Colonic mucosa (tissue), 4 donors: ENCODE measurements at regions not wholly inside any gene's neighbourhood (a gene's known extent, or its start where the extent isn't known, plus 50 kb on each side); places are given as distances from the start of the nearest gene placed in this dataset.

Experiments used
- DNase-seq: peaks from one replicate; pipeline ENCODE4 v3.0.0-alpha.2; 2020
- H3K27ac ChIP-seq: fragments of 200-600 bp; one replicate; pipeline ENCODE4 v1.8.0; 2021
- H3K27me3 ChIP-seq: fragments of 200-600 bp; one replicate; pipeline ENCODE4 v1.8.0; 2021
- H3K36me3 ChIP-seq: fragments of 200-600 bp; one replicate; pipeline ENCODE4 v1.8.0; 2021
- H3K4me1 ChIP-seq: fragments of 200-600 bp; one replicate; pipeline ENCODE4 v1.8.0; 2021; ENCODE audit warnings: mild to moderate bottlenecking
- H3K4me3 ChIP-seq: fragments of 200-600 bp; one replicate; pipeline ENCODE4 v1.8.0; 2021
- H3K9ac ChIP-seq, 2 donors: one replicate each; pipeline ENCODE4 v1.7.0; 2013; ENCODE audit warnings: control low read depth in 2 of 2, low read depth in 2 of 2, low read length in 2 of 2
- H3K9me3 ChIP-seq: fragments of 200-600 bp; one replicate; pipeline ENCODE4 v1.8.0; 2021
- intact Hi-C: fragments of 100-400 bp; cut with DNase I; formaldehyde crosslinking; loops from one replicate; pipeline ENCODE4 v1.14.1; 2022
- TF ChIP-seq, protein P1 (sequence below): fragments of 200-600 bp; IDR thresholded peaks from one replicate; pipeline ENCODE4 v1.8.0; 2022; ENCODE audit warnings: antibody characterized with exemption, mild to moderate bottlenecking
- donor health status: healthy.
- donor health status: DM: no; HTN: no; CAD: no.
- donor health status: DM: no; HTN: no; CAD: no.

DNA sequence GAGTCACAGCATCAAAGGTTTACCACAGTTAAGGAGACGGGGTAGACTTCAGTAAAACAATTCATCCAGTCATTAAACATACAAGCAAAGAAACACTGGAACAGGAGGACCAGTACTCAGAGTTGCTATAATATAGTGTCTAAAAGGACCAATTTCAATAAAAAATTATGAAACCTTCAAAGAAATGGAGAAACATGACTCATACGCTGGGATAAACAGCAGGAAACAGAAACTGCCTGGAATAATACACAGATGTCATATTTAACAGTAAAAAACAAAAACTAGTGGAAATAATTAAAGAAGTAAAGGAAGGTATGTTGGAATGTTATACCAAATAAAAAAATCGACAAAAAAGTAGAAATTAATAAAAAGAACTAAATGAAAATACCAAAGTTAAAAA is 1075.9 kb downstream of the NR2F1-AS1 start:
- no peak for DNase-seq
- TF ChIP-seq, protein P1, sequence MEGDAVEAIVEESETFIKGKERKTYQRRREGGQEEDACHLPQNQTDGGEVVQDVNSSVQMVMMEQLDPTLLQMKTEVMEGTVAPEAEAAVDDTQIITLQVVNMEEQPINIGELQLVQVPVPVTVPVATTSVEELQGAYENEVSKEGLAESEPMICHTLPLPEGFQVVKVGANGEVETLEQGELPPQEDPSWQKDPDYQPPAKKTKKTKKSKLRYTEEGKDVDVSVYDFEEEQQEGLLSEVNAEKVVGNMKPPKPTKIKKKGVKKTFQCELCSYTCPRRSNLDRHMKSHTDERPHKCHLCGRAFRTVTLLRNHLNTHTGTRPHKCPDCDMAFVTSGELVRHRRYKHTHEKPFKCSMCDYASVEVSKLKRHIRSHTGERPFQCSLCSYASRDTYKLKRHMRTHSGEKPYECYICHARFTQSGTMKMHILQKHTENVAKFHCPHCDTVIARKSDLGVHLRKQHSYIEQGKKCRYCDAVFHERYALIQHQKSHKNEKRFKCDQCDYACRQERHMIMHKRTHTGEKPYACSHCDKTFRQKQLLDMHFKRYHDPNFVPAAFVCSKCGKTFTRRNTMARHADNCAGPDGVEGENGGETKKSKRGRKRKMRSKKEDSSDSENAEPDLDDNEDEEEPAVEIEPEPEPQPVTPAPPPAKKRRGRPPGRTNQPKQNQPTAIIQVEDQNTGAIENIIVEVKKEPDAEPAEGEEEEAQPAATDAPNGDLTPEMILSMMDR: no peak

DNA sequence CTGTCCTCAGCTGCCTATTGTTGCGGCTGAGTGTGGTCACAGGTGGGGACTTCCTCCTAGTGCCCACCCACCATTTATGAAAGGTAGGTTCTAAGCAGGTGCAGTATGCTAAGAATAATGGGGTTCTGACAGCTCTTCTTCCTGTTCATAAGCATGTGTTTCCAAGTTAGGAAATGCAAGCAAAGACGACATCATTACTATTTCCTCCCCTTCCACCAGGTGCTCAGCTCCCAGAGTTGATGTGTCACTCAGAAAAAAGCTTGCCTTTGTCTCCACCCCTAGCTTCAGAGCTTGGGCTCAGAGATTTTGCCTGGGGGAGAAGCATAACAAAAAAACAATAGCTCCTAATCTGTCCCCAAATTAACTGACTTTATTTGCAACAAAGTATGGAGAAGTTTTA is 1076.7 kb downstream of the NR2F1-AS1 start:
- DNase-seq: no peak
- Histone ChIP-seq H3K4me3 (no peak overlapping the region), H3K27ac (no peak overlapping the region), H3K9ac (no peak overlapping the region), H3K4me1 (no peaks in the 10 kb centered on the region), H3K9me3 (no peaks in the 10 kb centered on the region), H3K27me3 (no peaks in the 10 kb centered on the region), H3K36me3 (no peaks in the 10 kb centered on the region)
- TF ChIP-seq, protein P1: no peak
- intact Hi-C loops: no loop called here

More for the DNA sequence above, 1075.9 kb downstream of the NR2F1-AS1 start:
- no peaks in the 10 kb centered on the region for H3K27me3 ChIP-seq
- H3K9me3 ChIP-seq: no peaks in the 10 kb centered on the region
- H3K9ac ChIP-seq: no peak overlapping the region
- no peak overlapping the region for H3K27ac ChIP-seq
- intact Hi-C loops: no loop called here
- no peaks in the 10 kb centered on the region for H3K4me1 ChIP-seq
- no peaks in the 10 kb centered on the region for H3K36me3 ChIP-seq
- no peak overlapping the region for H3K4me3 ChIP-seq

DNA sequence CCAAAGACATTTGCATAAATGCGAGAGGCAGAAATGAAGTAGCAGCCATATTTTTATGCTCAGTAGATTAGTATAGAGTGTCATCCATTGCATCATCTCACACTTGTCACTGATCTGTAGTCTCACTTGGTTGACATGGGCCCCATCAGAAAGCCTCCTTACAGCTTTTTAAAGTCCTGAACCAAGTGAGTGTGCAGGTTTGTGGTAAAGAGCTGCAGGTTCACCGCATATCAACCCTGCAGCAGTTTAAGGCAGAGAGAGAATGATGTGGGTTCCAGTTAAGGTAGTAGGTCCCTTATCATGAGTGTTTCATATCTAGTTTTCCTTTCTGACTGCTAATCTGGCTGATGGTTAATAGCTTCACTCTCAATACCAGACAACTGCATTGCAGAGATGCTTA is 1080.3 kb downstream of the NR2F1-AS1 start:
- no peaks in the 10 kb centered on the region for H3K4me1 ChIP-seq
- intact Hi-C loops: no loop called here
- H3K9me3 ChIP-seq: no peaks in the 10 kb centered on the region
- H3K9ac ChIP-seq: no peak overlapping the region
- no peak overlapping the region for H3K4me3 ChIP-seq
- no peaks in the 10 kb centered on the region for H3K27me3 ChIP-seq
- TF ChIP-seq, protein P1: no peak
- no peaks in the 10 kb centered on the region for H3K36me3 ChIP-seq
- DNase-seq: no peak
- H3K27ac ChIP-seq: no peak overlapping the region

DNA sequence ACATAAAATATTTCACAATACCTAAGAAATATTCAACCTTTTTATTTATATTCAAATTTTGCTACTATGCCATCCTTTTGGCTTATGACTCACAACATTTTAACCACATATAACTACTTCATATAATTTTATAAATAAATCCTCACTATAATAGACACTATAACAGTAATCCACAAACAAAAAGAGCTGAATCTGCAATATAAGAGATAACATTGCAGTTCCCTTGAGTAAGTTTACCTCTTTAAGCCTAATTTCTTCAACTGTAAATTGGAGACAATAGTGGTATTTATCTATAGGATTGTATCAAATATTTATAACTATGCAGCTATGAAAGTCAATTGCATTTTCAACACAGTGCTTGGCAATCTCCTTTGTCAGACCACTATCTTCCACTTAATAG is 1084.5 kb downstream of the NR2F1-AS1 start:
- H3K27me3 ChIP-seq: no peaks in the 10 kb centered on the region
- no peaks in the 10 kb centered on the region for H3K4me1 ChIP-seq
- no peak overlapping the region for H3K4me3 ChIP-seq
- DNase-seq: no peak
- TF ChIP-seq, protein P1: no peak
- intact Hi-C loops: no loop called here
- no peaks in the 10 kb centered on the region for H3K36me3 ChIP-seq
- no peak overlapping the region for H3K27ac ChIP-seq
- H3K9me3 ChIP-seq: no peaks in the 10 kb centered on the region
- H3K9ac ChIP-seq: no peak overlapping the region

DNA sequence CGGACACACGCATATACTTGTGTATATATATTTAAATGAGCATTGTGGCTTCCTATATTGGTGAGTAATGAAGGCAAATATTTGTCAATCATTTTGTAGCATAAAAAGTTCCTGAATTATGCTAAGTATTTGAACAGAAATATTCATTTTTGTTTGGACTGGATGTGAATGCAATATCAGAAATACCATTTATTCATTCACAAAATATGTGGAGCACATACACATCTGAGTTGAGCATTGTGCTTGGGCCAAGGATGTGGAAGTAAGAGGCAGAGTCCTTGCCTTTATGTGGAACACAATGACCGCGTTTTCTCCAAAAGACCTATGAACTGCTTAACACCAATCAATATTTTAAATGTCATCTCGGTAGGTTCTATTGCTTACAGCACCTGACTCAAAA is 1086.5 kb downstream of the NR2F1-AS1 start:
- intact Hi-C loops: no loop called here
- DNase-seq: no peak
- Histone ChIP-seq H3K27me3 (no peaks in the 10 kb centered on the region), H3K9ac (no peak overlapping the region), H3K4me3 (no peak overlapping the region), H3K9me3 (no peaks in the 10 kb centered on the region), H3K27ac (no peak overlapping the region), H3K36me3 (no peaks in the 10 kb centered on the region), H3K4me1 (no peaks in the 10 kb centered on the region)
- TF ChIP-seq, protein P1: no peak

DNA sequence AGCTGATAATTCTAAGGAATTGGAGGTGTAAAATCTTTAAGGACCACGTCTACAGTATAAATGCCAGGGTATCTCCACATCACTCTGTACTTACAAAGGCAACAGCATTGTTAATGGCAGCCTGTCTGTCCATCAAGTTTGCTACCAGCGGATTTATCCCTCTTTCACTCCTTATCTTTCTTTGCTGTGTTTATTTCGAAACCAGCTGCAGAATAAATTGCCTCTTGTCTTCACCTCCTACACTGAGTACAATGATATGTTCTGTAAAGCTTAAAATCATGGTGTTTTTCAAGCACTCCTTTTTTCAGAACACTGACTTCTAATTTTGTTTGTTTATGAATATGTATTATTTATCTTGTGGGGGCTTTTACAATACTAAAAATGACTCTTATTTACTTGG is 1088.1 kb downstream of the NR2F1-AS1 start:
- Histone ChIP-seq H3K9me3 (no peaks in the 10 kb centered on the region), H3K9ac (no peak overlapping the region), H3K4me1 (no peaks in the 10 kb centered on the region), H3K27me3 (no peaks in the 10 kb centered on the region), H3K4me3 (no peak overlapping the region), H3K27ac (no peak overlapping the region), H3K36me3 (no peaks in the 10 kb centered on the region)
- TF ChIP-seq, protein P1: no peak
- no peak for DNase-seq
- intact Hi-C loops: no loop called here
